Stimulated activated CD4-positive, alpha-beta T cell treated with anti-CD3 and anti-CD28 coated beads, Interleukin-12 subunit alpha, Interleukin-12 subunit beta, amount 100 ng/mL, for 48 hours (primary cell): ENCODE measurements at regions not wholly inside any gene's neighbourhood (a gene's known extent, or its start where the extent isn't known, plus 50 kb on each side); places are given as distances from the start of the nearest gene placed in this dataset.

Experiments
- DNase-seq, 3 donors: peaks; one replicate each; pipeline ENCODE4 v3.0.0-alpha.2; 2020; ENCODE audit warnings: low read depth in 2 of 3, low spot score in 1 of 3

- no peak for DNase-seq
Measured at GRCh38 chr3:137409584-137409983, 354.5 kb upstream of the SOX14 start.

DNA sequence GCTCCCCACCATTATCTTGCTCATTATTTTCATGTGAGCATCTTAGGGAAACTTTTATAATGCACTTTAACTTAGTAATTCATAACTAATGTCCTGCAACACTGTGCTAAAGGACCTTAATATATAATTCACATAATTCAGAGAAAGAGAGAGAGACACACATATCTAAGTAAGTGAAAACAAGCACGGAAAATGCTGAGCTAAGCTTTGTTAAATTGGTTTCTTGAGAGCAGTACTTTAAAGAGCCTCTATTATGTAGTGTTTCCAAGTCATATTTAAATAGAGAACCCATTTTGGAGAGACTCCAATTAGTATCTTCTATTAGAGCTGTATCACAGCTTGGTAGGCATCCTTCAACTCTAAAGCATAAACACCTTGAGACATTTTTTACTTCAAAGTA is 354.1 kb upstream of the SOX14 start:
- no peak for DNase-seq

- no peak for DNase-seq
Measured at GRCh38 chr3:137420198-137420995, 343.7 kb upstream of the SOX14 start.

GRCh38 chr3:137438561-137438960 is 325.6 kb upstream of the SOX14 start:
- no peak for DNase-seq

- DNase-seq, result no peak
Measured at GRCh38 chr3:137460944-137461343, 303.2 kb upstream of the SOX14 start.

DNA sequence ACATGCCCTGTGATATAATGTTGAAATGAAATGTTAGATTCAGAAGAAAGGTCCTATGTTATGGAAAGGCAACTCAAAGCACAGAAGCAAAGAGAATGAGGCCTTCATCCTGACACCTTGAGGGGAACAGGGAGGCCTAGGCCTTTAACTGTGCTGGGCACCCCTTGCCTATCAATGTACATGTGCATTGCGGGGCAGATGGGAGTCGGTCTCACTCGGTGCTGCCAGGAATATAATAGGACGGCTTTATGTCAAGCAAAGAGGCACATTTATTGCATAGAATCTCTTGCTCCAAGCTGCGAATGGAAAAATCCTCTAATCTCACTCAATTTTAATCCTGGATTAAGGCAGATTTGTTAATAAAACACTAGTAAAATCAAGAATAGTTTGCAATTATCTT is 301.0 kb upstream of the SOX14 start:
- no peak for DNase-seq

DNA sequence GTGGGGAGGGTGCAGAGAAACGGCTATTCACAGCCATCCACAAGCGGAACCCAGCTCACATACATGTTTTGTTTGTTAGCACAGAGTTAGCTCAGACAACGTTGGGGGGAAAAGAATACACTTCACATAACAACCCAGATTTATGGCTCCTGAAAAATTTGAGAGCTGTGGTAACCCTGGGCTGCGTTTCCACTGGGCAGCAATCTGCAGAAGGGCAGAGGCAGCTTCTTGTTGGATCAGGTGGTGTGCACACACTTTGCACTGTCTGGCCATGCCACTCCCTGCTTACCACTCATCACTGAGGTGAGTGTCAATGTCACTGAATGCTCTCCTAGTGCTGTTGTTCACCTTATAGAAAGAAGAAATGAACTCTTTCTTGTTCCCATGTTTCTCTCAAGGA is 299.8 kb upstream of the SOX14 start:
- DNase-seq, result no peak

DNA sequence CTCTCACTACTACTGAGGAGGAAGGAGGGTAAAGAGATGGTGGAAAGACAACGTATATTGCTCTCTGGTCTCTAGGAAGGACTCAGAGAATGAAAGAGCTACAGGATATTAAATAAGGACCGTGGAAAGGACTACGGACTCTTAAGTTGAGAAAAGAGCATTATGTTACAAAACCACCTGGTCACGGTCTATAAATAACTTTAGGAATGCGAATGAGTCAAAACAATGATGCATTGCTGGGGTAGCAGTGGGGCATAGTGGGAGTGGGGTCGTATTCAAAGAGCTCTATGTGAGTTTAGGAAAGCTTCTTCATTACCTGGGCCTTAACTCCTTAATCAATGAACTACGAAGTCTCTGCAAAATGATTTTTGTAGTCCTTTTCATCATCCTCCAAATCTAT is 295.7 kb upstream of the SOX14 start:
- no peak for DNase-seq

DNA sequence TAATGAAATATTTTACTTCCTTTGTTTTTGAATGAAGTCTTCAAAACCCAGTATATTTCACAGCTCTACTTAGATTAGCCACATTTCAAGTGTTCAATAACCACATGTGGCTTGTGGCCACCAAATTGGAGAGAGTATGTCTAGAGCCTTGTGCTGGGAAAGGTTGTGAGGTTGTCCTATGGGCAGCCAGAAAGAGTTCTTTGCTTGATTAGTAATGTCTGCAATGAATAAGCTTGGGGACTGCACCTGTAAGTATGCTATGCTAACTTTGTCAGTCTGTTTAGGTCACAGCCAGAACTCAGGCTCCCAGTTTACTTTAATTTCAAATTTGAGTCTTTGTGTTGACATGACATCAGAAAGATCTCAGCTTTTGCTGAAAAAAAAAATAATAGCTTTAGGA is 294.9 kb upstream of the SOX14 start:
- no peak for DNase-seq

DNA sequence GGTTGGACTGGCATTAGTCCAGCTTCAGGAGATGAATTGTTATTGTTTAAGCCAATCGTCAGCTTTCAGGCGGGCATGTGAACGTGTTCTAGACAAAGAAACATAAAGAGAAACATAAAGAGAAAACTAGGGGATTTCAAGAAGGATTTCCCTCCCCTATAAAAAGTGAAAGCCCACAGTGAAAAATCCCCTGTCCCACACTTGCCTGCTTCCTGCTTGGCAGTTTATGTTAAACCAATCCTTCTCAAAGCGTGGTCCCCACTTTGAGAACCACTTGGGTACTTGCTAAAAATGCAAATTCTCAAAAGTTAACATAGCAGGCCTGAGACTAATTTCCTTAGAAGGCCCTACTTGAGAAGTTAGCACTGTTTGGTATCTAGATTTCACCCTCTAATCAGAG is 293.0 kb upstream of the SOX14 start:
- no peak for DNase-seq

DNA sequence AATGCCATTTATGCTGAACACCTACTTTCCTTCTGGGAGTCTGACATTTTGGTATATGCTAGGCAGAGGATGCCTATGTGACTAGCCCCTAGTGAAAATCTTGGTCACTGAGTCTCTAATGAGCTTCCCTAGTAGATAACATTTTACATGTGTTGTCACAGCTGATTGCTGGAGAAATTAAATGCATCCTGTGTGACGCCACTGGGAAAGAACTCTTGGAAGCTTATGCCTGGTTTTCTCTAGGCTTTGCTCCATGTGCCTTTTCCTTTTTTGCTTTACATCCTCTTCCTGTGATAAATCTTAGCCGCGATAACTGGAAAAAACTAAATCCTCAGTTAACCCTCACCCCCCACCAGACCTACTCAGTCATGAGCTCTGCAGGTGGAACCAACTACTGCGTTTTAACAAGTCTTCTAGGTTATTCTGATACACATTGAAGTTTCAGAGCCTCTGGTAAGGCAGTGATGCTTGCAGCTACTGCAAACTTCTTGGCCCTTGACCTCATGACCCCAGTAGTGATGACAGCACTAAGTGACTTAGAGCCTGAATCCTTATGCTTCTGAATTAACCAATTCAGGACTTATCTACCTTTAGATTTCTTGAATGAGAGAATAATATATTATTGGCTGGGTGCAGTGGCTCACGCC is 292.4 kb upstream of the SOX14 start:
- DNase-seq, result no peak

GRCh38 chr3:137477614-137478013 is 286.5 kb upstream of the SOX14 start:
- no peak for DNase-seq

DNA sequence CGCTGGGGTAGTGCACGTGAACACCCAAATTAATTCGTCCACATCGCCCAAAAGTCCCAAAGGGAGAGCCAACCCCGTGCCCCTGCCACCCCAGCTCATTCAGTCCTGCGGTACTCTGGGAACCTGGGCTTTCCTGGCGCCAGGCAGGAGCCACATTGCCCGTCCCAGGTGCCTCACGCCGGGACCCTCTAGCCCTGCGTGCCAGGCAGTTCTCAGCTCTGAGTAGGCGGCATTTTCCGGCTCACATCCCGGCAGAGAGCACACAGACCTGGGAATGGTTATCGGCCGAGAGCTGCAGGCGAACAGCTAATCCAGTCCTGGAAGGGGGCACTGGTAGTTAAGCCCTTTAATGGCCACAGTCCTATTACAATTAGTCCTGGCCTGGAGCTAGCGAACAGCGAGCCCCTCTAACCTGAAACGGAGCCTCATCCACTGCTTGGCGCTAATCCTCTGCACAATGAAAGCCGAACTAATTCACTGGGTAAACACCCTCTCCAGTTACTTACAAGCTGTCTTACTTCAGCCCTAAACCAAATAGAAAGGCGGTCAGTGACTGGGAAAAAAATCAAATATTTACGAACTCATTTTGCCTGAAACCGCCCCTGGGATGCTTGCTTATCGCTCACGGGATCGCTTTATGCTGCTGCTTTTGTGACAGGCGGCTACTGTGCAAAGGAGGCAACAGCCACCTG is 254.6 kb upstream of the SOX14 start:
- DNase-seq, result no peak

- no peak for DNase-seq
Measured at GRCh38 chr3:137511655-137512054, 252.5 kb upstream of the SOX14 start.

- DNase-seq, result no peak
Measured at GRCh38 chr3:137514853-137515252, 249.3 kb upstream of the SOX14 start.

DNA sequence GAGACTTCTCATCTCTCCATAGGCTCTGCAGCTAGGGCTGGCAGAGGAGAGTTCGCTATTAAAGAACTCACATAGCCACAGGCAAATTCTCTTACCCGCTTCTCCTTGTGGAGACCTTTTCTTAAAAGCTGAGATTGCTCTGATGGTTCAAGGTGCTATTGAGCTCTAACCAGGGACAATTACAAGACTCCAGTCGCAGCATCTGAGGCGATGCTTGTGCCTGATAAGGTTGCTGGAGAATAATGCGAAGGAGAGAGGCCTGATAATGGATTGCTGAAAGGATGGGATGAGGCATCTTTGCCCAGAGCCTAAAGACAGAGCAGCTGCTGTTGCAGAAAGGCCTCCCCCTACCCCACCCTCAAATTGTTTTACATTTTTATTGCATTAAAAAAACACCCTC is 244.5 kb upstream of the SOX14 start:
- no peak for DNase-seq

DNA sequence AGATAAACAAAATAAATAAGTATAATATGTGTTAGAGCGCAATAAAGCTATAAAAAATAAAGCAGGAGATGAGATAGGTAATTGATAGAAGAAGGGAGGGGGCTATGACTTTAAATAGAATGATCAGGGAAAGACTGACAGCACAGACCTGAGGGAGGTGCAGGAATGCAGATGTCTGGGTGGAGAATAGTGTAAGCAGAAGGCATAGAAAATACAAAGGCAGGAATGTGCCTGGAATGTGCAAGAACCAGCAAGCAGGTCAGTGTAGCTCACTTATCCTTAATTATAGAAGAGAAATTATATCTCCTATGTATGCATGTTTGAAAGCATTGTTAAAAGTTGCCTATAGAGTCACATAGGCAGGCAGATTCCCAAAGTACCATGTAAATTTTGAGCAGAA is 239.4 kb upstream of the SOX14 start:
- DNase-seq, result no peak

DNA sequence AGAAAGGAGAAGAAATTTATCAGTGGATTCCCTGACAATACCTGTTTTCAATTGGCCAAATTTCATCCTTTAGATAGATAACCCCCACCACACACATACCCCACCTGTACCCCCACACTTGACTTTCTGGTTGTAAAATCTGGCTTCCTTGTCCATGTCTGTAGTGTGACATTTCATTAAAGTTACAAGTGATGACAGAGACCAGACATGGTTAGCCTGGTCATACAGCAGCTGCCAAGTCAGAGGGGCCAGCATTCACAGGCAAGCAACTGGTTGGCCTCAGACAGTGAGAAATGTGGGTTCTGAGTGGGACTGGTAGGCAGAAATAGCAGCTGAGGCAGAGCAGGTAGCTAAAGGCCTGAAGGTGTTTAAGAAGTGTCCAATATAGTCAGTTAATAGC is 238.6 kb upstream of the SOX14 start:
- no peak for DNase-seq

GRCh38 chr3:137542049-137542448 is 222.1 kb upstream of the SOX14 start:
- no peak for DNase-seq

DNA sequence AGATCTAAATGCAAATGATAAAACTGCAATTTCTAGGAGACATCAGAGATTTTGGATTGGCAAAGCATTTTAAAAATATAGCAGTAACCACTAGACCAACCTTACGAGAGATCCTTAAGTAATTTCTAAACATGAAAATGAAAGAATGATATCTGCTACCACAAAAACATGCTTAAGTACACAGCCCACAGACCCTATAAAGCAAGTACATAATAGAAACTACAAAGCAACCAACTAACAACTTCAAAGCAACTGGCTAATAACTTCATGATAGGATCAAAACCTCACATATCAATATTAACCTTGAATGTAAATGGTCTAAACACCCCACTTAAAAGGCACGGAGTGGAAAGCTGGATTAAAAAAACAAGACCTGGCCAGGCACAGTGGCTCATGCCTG is 209.9 kb upstream of the SOX14 start:
- no peak for DNase-seq

DNA sequence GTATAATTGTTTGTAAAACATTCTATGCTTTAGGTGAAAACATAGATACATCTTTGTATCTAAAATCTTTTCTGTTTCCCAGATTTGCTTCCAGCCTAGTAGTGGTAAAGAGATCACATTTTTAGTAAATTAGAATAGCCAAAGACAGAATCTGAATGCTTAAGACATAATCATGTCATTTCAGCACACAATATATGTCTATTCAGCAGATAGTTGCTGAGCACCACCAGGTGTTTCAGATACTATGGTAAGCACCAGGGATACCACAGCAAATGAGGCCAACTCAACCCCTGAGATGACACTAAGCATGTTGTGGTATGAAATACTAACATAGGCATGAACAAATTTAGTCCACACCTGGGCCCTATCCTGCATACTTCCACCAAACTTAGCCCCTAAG is 195.2 kb upstream of the SOX14 start:
- no peak for DNase-seq

- no peak for DNase-seq
Measured at GRCh38 chr3:137572931-137573330, 191.2 kb upstream of the SOX14 start.
